DOHH2 (cell line): ENCODE measurements at regions not wholly inside any gene's neighbourhood (a gene's known extent, or its start where the extent isn't known, plus 50 kb on each side); places are given as distances from the start of the nearest gene placed in this dataset.

ENCODE experiments used
- CTCF ChIP-seq: fragments of 200-600 bp; sonication (generic); IDR thresholded peaks from one replicate; pipeline ENCODE4 v1.5.1; 2014; ENCODE audit warnings: antibody characterized with exemption, mild to moderate bottlenecking, low read depth, low read length; ENCODE audit not compliant: poor library complexity, severe bottlenecking
- EZH2phosphoT487 ChIP-seq: fragments of 200-600 bp; sonication (generic); IDR thresholded peaks from 2 replicates; pipeline ENCODE4 v1.6.1; 2017; ENCODE audit warnings: borderline replicate concordance, mild to moderate bottlenecking, antibody characterized with exemption, low read length, moderate library complexity, mixed read lengths

GRCh38 chr7:42479816-42480633, 243.0 kb upstream of the GLI3 start:
- no peak for TF ChIP-seq CTCF
- no peak for TF ChIP-seq EZH2phosphoT487
